ENCODE measurements at regions not wholly inside any gene's neighbourhood (a gene's known extent, or its start where the extent isn't known, plus 50 kb on each side); places are given as distances from the start of the nearest gene placed in this dataset.
"Not testable (repeated sequence)": the region's sequence is repeated elsewhere in the genome, so short reads cannot be mapped to it uniquely, and the experiment has no call there.

DNA sequence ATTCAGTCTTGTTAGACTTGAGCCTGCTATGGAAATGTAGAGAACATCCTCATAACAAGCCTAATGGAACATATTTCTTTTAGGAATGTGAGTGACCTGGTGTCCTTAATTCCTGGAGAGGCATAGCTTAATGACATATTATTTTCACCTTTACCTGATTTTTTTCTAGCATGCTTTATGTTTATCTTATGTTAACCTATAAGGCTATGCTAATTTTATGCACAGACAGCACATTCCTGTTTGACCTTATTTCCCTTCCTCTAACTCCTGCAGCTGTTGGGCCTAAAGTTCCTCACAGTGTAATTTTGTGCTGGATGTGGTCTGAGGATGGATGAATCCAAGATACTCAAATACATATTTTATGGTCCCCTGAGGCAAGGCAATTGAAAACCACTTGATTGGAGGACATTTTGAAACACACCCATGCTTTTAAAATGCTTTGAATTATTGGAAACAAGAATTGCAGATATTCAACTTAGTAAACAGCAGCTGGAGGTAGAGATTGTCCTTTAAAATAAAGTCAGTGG, 111.5 kb downstream of the LARP7 start:
- no peak for DNase-seq (ENCODE audit: insufficient read length, low spot score, missing footprints)
- H3K4me3 ChIP-seq (ENCODE audit: insufficient read depth, low read length) = no peak overlapping the region

DNA sequence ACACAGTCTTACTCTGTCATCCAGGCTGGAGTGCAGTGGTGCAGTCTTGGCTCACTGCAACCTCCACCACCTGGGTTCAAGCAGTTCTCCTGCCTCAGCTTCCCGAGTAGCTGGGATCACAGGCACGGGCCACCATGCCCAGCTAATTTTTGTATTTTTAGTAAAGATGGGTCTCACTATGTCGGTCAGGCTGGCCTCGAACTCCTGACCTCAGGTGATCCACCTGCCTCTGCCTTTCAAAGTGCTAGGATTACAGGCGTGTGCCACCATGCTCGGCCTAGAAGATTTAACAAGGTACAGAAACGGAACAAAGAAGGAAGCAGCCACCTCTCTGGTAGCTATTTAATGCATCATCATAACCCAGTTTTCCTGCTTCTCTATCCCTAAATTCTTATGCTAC, 113.8 kb downstream of the LARP7 start:
- not testable (repeated sequence) for DNase-seq (ENCODE audit: insufficient read length, low spot score, missing footprints); H3K4me2 ChIP-seq (ENCODE audit: insufficient read depth, low read length); H2AFZ ChIP-seq (ENCODE audit: low read length); H3K4me1 ChIP-seq (ENCODE audit: insufficient read depth, low read length); H3K4me3 ChIP-seq (ENCODE audit: insufficient read depth, low read length); H3K36me3 ChIP-seq (ENCODE audit: insufficient read depth, low read length); H3K27me3 ChIP-seq (ENCODE audit: insufficient read depth, low read length); H3K27ac ChIP-seq (ENCODE audit: low read depth, low read length); H3K79me2 ChIP-seq (ENCODE audit: insufficient read depth, low read length); H3K9me3 ChIP-seq (ENCODE audit: low read depth, low read length); H4K20me1 ChIP-seq (ENCODE audit: insufficient read depth, low read length)

More for the DNA sequence above, 111.5 kb downstream of the LARP7 start:
- no peak overlapping the region for H3K27ac ChIP-seq (ENCODE audit: low read depth, low read length)
- no peak overlapping the region for H2AFZ ChIP-seq (ENCODE audit: low read length)
- no peaks in the 10 kb centered on the region for H3K79me2 ChIP-seq (ENCODE audit: insufficient read depth, low read length)
- H3K36me3 ChIP-seq (ENCODE audit: insufficient read depth, low read length) = no peaks in the 10 kb centered on the region
- no peaks in the 10 kb centered on the region for H3K27me3 ChIP-seq (ENCODE audit: insufficient read depth, low read length)
- TF ChIP-seq, protein P1, sequence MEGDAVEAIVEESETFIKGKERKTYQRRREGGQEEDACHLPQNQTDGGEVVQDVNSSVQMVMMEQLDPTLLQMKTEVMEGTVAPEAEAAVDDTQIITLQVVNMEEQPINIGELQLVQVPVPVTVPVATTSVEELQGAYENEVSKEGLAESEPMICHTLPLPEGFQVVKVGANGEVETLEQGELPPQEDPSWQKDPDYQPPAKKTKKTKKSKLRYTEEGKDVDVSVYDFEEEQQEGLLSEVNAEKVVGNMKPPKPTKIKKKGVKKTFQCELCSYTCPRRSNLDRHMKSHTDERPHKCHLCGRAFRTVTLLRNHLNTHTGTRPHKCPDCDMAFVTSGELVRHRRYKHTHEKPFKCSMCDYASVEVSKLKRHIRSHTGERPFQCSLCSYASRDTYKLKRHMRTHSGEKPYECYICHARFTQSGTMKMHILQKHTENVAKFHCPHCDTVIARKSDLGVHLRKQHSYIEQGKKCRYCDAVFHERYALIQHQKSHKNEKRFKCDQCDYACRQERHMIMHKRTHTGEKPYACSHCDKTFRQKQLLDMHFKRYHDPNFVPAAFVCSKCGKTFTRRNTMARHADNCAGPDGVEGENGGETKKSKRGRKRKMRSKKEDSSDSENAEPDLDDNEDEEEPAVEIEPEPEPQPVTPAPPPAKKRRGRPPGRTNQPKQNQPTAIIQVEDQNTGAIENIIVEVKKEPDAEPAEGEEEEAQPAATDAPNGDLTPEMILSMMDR (IDR thresholded peaks at IDR 0.05; ENCODE audit: extremely low read depth, low read depth, low read length) = no peak
- no peaks in the 10 kb centered on the region for H3K4me1 ChIP-seq (ENCODE audit: insufficient read depth, low read length)
- H3K4me2 ChIP-seq (ENCODE audit: insufficient read depth, low read length) = no peak overlapping the region
- H3K9me3 ChIP-seq (ENCODE audit: low read depth, low read length) = no peaks in the 10 kb centered on the region
- no peaks in the 10 kb centered on the region for H4K20me1 ChIP-seq (ENCODE audit: insufficient read depth, low read length)

DNA sequence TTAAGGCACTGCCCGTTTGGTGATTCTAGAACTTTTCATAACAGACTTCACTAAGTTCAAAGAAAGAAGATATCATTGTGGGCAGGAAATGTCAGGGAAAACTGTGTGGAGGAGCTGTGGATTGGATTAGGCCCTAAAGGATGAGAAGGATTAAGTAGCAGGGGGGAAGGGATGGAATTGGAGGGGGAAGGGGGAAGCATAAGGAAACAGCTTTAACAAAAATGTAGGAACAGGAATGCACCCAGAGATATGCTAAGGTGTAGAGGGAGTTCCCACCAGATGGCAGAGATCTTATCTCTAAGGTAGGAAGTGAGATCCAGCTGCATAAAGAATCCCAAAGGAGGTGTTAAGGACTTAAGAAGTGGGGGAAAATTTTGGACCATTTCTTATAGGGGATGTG, 114.5 kb downstream of the LARP7 start:
- Histone ChIP-seq H3K4me1 (ENCODE audit: insufficient read depth, low read length) (no peaks in the 10 kb centered on the region), H2AFZ (ENCODE audit: low read length) (no peak overlapping the region), H3K79me2 (ENCODE audit: insufficient read depth, low read length) (no peaks in the 10 kb centered on the region), H3K4me2 (ENCODE audit: insufficient read depth, low read length) (no peak overlapping the region), H3K27me3 (ENCODE audit: insufficient read depth, low read length) (no peaks in the 10 kb centered on the region), H3K27ac (ENCODE audit: low read depth, low read length) (no peak overlapping the region), H3K9me3 (ENCODE audit: low read depth, low read length) (no peaks in the 10 kb centered on the region), H3K4me3 (ENCODE audit: insufficient read depth, low read length) (no peak overlapping the region), H4K20me1 (ENCODE audit: insufficient read depth, low read length) (no peaks in the 10 kb centered on the region), H3K36me3 (ENCODE audit: insufficient read depth, low read length) (no peaks in the 10 kb centered on the region)
- no peak for DNase-seq (ENCODE audit: insufficient read length, low spot score, missing footprints)
- TF ChIP-seq, protein P1 (IDR thresholded peaks at IDR 0.05; ENCODE audit: extremely low read depth, low read depth, low read length) = no peak

DNA sequence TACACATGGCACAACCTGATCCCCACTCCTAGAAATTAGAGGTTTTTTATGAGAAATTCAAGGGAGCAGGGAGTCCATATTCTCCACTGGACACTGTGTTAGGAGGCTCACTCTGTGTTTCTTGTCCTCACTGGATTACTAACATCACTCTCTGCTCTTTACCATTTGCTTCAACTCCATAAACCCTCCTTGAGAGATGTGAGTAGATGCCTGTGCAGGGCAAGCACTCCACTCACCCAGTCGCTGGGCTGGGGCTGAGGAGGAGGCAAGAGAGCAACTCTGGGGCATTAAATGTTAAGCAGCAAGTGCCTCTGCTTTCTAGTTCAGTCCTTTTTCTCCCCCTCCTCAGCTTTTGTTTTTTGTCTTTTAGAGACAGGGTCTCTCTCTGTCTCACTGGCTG, 115.1 kb downstream of the LARP7 start:
- Histone ChIP-seq H4K20me1 (ENCODE audit: insufficient read depth, low read length) (no peaks in the 10 kb centered on the region), H3K4me1 (ENCODE audit: insufficient read depth, low read length) (no peaks in the 10 kb centered on the region), H3K27ac (ENCODE audit: low read depth, low read length) (no peak overlapping the region), H2AFZ (ENCODE audit: low read length) (no peak overlapping the region), H3K4me2 (ENCODE audit: insufficient read depth, low read length) (no peak overlapping the region), H3K4me3 (ENCODE audit: insufficient read depth, low read length) (no peak overlapping the region), H3K36me3 (ENCODE audit: insufficient read depth, low read length) (no peaks in the 10 kb centered on the region), H3K79me2 (ENCODE audit: insufficient read depth, low read length) (no peaks in the 10 kb centered on the region), H3K9me3 (ENCODE audit: low read depth, low read length) (no peaks in the 10 kb centered on the region), H3K27me3 (ENCODE audit: insufficient read depth, low read length) (no peaks in the 10 kb centered on the region)
- TF ChIP-seq, protein P1 (IDR thresholded peaks at IDR 0.05; ENCODE audit: extremely low read depth, low read depth, low read length) = no peak
- DNase-seq (ENCODE audit: insufficient read length, low spot score, missing footprints) = no peak
